ENCODE measurements at regions not wholly inside any gene's neighbourhood (a gene's known extent, or its start where the extent isn't known, plus 50 kb on each side); places are given as distances from the start of the nearest gene placed in this dataset.

DNA sequence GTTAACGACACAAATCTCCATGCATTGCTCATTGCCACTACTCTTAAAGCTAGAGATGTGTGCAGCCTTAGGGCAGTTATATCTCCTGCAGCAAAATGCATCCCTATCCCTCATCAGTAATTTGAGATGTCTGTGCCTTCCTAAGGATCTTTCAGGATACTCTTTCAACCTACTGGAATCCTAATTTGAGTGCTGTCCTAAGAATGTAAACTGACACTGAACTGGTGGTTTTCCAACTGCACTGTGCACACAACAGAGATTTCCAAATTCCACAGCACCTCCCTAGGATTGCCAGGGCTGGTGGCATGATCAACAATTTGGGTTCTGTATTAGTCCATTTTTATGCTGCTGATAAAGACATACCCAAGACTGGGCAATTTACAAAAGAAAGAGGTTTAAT lies 193.9 kb downstream of the LTN1 start:
- no peak for TF ChIP-seq TCF7L2 (IDR thresholded peaks at IDR 0.05; ENCODE audit: low read depth, low read length)
- TF ChIP-seq, protein P1, sequence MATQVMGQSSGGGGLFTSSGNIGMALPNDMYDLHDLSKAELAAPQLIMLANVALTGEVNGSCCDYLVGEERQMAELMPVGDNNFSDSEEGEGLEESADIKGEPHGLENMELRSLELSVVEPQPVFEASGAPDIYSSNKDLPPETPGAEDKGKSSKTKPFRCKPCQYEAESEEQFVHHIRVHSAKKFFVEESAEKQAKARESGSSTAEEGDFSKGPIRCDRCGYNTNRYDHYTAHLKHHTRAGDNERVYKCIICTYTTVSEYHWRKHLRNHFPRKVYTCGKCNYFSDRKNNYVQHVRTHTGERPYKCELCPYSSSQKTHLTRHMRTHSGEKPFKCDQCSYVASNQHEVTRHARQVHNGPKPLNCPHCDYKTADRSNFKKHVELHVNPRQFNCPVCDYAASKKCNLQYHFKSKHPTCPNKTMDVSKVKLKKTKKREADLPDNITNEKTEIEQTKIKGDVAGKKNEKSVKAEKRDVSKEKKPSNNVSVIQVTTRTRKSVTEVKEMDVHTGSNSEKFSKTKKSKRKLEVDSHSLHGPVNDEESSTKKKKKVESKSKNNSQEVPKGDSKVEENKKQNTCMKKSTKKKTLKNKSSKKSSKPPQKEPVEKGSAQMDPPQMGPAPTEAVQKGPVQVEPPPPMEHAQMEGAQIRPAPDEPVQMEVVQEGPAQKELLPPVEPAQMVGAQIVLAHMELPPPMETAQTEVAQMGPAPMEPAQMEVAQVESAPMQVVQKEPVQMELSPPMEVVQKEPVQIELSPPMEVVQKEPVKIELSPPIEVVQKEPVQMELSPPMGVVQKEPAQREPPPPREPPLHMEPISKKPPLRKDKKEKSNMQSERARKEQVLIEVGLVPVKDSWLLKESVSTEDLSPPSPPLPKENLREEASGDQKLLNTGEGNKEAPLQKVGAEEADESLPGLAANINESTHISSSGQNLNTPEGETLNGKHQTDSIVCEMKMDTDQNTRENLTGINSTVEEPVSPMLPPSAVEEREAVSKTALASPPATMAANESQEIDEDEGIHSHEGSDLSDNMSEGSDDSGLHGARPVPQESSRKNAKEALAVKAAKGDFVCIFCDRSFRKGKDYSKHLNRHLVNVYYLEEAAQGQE (IDR thresholded peaks at IDR 0.05; ENCODE audit: insufficient read depth in 1 of 2, low read depth in 2 of 2, low read length in 1 of 2): no peak
- no peak for TF ChIP-seq SIN3A (IDR thresholded peaks at IDR 0.05; ENCODE audit: borderline replicate concordance, insufficient read depth, low read depth, low read length)
- TF ChIP-seq POLR2AphosphoS5 (IDR thresholded peaks at IDR 0.05; ENCODE audit: low read depth, low read length): no peak
- TF ChIP-seq, protein P2, sequence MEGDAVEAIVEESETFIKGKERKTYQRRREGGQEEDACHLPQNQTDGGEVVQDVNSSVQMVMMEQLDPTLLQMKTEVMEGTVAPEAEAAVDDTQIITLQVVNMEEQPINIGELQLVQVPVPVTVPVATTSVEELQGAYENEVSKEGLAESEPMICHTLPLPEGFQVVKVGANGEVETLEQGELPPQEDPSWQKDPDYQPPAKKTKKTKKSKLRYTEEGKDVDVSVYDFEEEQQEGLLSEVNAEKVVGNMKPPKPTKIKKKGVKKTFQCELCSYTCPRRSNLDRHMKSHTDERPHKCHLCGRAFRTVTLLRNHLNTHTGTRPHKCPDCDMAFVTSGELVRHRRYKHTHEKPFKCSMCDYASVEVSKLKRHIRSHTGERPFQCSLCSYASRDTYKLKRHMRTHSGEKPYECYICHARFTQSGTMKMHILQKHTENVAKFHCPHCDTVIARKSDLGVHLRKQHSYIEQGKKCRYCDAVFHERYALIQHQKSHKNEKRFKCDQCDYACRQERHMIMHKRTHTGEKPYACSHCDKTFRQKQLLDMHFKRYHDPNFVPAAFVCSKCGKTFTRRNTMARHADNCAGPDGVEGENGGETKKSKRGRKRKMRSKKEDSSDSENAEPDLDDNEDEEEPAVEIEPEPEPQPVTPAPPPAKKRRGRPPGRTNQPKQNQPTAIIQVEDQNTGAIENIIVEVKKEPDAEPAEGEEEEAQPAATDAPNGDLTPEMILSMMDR (IDR thresholded peaks at IDR 0.05): no peak
- ChIA-PET CTCF (no interaction called here), POLR2A (no interaction called here)
- ATAC-seq: no peak
- Histone ChIP-seq H3K27ac (ENCODE audit: low read length) (no peak overlapping the region), H3K4me3 (ENCODE audit: low read depth in 2 of 2, low read length in 2 of 2) (no peak overlapping the region), H3K27me3 (ENCODE audit: control insufficient read depth, insufficient read depth, low read length) (no peaks in the 10 kb centered on the region), H3K36me3 (ENCODE audit: control insufficient read depth, insufficient read depth, low read length) (no peaks in the 10 kb centered on the region), H3K9me3 (ENCODE audit: control insufficient read depth, insufficient read depth, low read depth, low read length) (no peaks in the 10 kb centered on the region), H3K4me1 (ENCODE audit: control insufficient read depth, insufficient read depth, low read length) (peaks cover 1% of the 10 kb centered on the region; the same call in 1 of the 2 replicates)
- no TSS peak for BruUV-seq (replicated peaks)
- in situ Hi-C loops (cut with HindIII; ENCODE audit: low pct_unique_long_range_greater_than_20kb, low sequenced_read_pairs) (no loop called here), intact Hi-C loops (cut with micrococcal nuclease; ENCODE audit: unreplicated experiment) (no loop called here)
- DNase-seq (ENCODE audit: low read depth, low spot score): no peak

DNA sequence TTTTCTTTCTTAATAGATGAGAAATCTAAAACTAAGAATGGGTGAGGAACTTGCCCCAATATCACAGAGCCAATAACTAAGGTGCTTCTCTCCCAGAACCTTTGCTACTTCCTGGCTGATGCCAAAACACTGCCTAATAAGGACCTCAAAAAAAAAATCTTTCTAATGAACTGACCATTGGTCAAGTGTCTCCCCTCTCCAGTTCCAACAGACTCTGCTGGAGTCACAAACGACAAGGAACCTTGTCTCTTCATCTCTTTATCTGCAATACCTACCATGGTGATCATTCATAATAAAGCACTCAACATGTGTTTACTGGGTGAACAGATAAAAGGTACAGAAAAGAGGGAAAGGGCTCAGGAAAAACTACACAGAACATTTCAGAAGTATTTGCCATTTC lies 197.4 kb downstream of the LTN1 start:
- H3K4me1 ChIP-seq (ENCODE audit: control insufficient read depth, insufficient read depth, low read length): peaks cover 4% of the 10 kb centered on the region
- no peak for ATAC-seq
- ChIA-PET CTCF (no interaction called here), POLR2A (no interaction called here)
- no peaks in the 10 kb centered on the region for H3K36me3 ChIP-seq (ENCODE audit: control insufficient read depth, insufficient read depth, low read length)
- intact Hi-C loops (cut with micrococcal nuclease; ENCODE audit: unreplicated experiment): no loop called here
- BruUV-seq (replicated peaks): no TSS peak
- no peak overlapping the region for H3K4me3 ChIP-seq (ENCODE audit: low read depth in 2 of 2, low read length in 2 of 2)
- DNase-seq (ENCODE audit: low read depth, low spot score): no peak
- peak overlapping the region; percentile 85 for H3K27ac ChIP-seq (ENCODE audit: low read length)
- no peaks in the 10 kb centered on the region for H3K27me3 ChIP-seq (ENCODE audit: control insufficient read depth, insufficient read depth, low read length)
- TF ChIP-seq TCF7L2 (IDR thresholded peaks at IDR 0.05; ENCODE audit: low read depth, low read length): no peak
- TF ChIP-seq, protein P1 (IDR thresholded peaks at IDR 0.05; ENCODE audit: insufficient read depth in 1 of 2, low read depth in 2 of 2, low read length in 1 of 2): no peak
- TF ChIP-seq SIN3A (IDR thresholded peaks at IDR 0.05; ENCODE audit: borderline replicate concordance, insufficient read depth, low read depth, low read length): no peak
- TF ChIP-seq POLR2AphosphoS5 (IDR thresholded peaks at IDR 0.05; ENCODE audit: low read depth, low read length): no peak
- TF ChIP-seq, protein P2 (IDR thresholded peaks at IDR 0.05): no peak
- H3K9me3 ChIP-seq (ENCODE audit: control insufficient read depth, insufficient read depth, low read depth, low read length): no peaks in the 10 kb centered on the region
- in situ Hi-C loops (cut with HindIII; ENCODE audit: low pct_unique_long_range_greater_than_20kb, low sequenced_read_pairs): no loop called here
